ENCODE measurements at regions not wholly inside any gene's neighbourhood (a gene's known extent, or its start where the extent isn't known, plus 50 kb on each side); places are given as distances from the start of the nearest gene placed in this dataset.
"Not testable (repeated sequence)": the region's sequence is repeated elsewhere in the genome, so short reads cannot be mapped to it uniquely, and the experiment has no call there.

DNA sequence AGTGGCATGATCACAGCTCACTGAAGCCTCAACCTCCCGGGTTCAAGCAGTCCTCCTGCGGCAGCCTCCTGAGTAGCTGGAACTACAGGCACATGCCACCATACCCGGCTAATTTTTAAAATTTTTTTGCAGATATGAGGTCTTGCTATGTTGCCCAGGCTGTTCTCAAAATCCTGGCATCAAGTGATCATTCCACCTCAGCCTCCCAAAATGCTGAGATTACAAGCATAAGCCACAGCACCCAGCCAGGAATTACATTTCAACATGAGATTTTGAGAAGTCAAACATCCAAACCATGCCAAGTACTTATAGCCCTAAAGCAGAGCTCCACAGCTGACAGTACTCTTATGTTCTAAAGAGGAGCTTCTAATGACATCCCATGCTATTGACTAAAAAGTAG is 200.1 kb downstream of the FCRL5 start:
- no peak for DNase-seq (ENCODE audit: low read depth, low spot score)
- H3K9ac ChIP-seq (ENCODE audit: insufficient read length, low read depth) = no peak overlapping the region

DNA sequence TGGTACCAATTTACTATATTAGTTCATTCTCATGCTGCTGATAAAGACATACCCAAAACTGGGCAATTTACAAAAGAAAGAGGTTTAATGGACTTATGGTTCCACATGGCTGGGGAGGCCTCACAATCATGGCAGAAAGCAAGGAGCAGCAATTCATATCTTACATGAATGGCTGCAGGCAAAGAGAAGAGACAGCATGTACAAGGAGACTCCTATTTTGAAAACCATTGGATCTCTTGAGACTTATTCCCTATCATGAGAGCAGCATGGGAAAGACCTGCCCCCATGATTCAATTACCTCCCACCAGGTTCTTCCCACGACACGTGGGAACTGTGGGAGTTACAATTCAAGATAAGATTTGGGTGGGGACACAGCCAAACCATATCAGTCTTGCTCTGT is 200.5 kb downstream of the FCRL5 start:
- peaks cover 22% of the 10 kb centered on the region for H3K27me3 ChIP-seq (ENCODE audit: insufficient read depth, insufficient read length)
- not testable (repeated sequence) for H3K4me1 ChIP-seq (ENCODE audit: insufficient read depth, insufficient read length); H3K4me3 ChIP-seq (ENCODE audit: insufficient read length, low read depth); DNase-seq (ENCODE audit: low read depth, low spot score); H3K9ac ChIP-seq (ENCODE audit: insufficient read length, low read depth); H3K36me3 ChIP-seq (ENCODE audit: insufficient read depth, insufficient read length, low read length)
- H3K9me3 ChIP-seq (ENCODE audit: insufficient read depth, low read length) = peaks cover 12% of the 10 kb centered on the region; the same call in 1 of the 2 replicates

More for the DNA sequence above, 200.1 kb downstream of the FCRL5 start:
- TF ChIP-seq SUZ12 (IDR thresholded peaks at IDR 0.05; ENCODE audit: extremely low read depth, insufficient read depth, insufficient read length) = no peak
- no peak for TF ChIP-seq YY1 (IDR thresholded peaks at IDR 0.05; ENCODE audit: insufficient read depth, insufficient read length)
- TF ChIP-seq ZNF274 (IDR thresholded peaks at IDR 0.05; ENCODE audit: low read depth, low read length) = no peak
- no peaks in the 10 kb centered on the region for H3K36me3 ChIP-seq (ENCODE audit: insufficient read depth, insufficient read length, low read length)
- H3K9me3 ChIP-seq (ENCODE audit: insufficient read depth, low read length) = peaks cover 12% of the 10 kb centered on the region; the same call in 1 of the 2 replicates
- H3K4me1 ChIP-seq (ENCODE audit: insufficient read depth, insufficient read length) = no peaks in the 10 kb centered on the region
- no peak overlapping the region for H3K4me3 ChIP-seq (ENCODE audit: insufficient read length, low read depth)
- peaks cover 22% of the 10 kb centered on the region for H3K27me3 ChIP-seq (ENCODE audit: insufficient read depth, insufficient read length)

DNA sequence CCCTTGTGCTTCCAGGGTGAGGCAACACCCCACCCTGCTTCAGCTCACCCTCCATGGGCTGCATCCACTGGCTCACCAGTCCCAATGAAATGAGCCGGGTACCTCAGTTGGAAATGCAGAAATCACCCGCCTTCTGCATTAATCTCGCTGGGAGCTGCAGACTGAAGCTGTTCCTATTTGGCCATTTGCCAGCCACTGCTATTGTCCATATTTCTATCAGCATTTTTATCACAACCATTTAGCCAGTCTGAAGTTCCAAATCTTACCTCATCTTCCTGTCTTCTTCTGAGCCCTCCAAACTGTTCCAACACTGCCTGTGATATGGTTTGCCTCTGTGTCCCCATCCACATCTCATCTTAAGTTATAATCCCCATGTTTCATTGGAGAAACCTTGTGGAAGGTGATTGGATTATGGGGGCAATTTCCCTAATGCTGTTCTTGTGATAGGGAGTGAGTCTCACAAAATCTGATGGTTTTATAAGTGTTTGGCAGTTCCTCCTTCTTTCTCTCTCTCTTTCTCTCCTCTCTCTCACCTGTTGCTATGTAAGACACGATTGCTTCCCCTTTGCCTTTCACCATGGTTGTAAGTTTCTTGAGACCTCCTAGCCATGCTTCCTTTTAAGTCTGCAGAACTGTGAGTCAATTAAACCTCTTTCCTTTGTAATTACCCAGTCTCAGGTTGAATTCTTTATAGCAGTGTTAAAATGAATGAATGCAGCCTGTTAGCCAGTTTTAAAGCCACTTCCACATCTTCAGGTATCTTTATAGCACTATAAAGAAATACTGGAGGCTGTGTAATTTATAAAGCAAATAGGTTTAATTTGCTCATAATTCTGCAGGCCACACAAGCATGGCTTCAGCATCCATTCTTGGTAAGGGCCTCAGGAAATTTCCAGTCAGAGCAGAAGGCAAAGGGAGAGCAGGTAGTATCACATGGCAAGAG is 203.5 kb downstream of the FCRL5 start:
- peaks cover 12% of the 10 kb centered on the region; the same call in 1 of the 2 replicates for H3K9me3 ChIP-seq (ENCODE audit: insufficient read depth, low read length)
- no peaks in the 10 kb centered on the region for H3K36me3 ChIP-seq (ENCODE audit: insufficient read depth, insufficient read length, low read length)
- H3K4me3 ChIP-seq (ENCODE audit: insufficient read length, low read depth) = no peak overlapping the region
- no peak for DNase-seq (ENCODE audit: low read depth, low spot score)
- H3K27me3 ChIP-seq (ENCODE audit: insufficient read depth, insufficient read length) = peaks cover 19% of the 10 kb centered on the region
- H3K4me1 ChIP-seq (ENCODE audit: insufficient read depth, insufficient read length) = no peaks in the 10 kb centered on the region
- H3K9ac ChIP-seq (ENCODE audit: insufficient read length, low read depth) = no peak overlapping the region
- TF ChIP-seq YY1 (IDR thresholded peaks at IDR 0.05; ENCODE audit: insufficient read depth, insufficient read length) (no peak), SUZ12 (IDR thresholded peaks at IDR 0.05; ENCODE audit: extremely low read depth, insufficient read depth, insufficient read length) (no peak), ZNF274 (IDR thresholded peaks at IDR 0.05; ENCODE audit: low read depth, low read length) (no peak)

DNA sequence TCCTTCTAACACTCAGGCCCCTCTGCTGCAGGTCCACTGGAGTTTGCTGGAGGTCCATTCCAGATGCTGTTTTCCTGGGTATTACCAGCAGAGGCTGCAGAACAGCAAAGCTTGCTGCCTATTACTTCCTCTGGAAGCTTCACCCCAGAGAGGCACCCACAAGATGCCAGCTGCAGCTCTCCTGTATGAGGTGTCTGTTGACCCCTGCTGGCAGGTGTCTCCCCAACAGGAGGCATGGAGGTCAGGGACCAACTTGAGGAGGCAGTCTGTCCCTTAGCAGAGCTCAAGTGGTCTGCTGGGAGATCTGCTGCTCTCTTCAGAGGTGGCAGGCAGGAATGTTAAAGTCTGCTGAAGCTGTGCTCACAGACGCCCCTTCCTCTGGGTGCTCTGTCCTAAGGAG is 204.8 kb downstream of the FCRL5 start:
- Histone ChIP-seq H3K27me3 (ENCODE audit: insufficient read depth, insufficient read length) (peaks cover 15% of the 10 kb centered on the region), H3K9me3 (ENCODE audit: insufficient read depth, low read length) (peaks cover 12% of the 10 kb centered on the region; the same call in 1 of the 2 replicates), H3K9ac (ENCODE audit: insufficient read length, low read depth) (no peak overlapping the region), H3K4me1 (ENCODE audit: insufficient read depth, insufficient read length) (no peaks in the 10 kb centered on the region), H3K36me3 (ENCODE audit: insufficient read depth, insufficient read length, low read length) (no peaks in the 10 kb centered on the region), H3K4me3 (ENCODE audit: insufficient read length, low read depth) (no peak overlapping the region)
- no peak for DNase-seq (ENCODE audit: low read depth, low spot score)
- TF ChIP-seq SUZ12 (IDR thresholded peaks at IDR 0.05; ENCODE audit: extremely low read depth, insufficient read depth, insufficient read length) (no peak), YY1 (IDR thresholded peaks at IDR 0.05; ENCODE audit: insufficient read depth, insufficient read length) (no peak), ZNF274 (IDR thresholded peaks at IDR 0.05; ENCODE audit: low read depth, low read length) (no peak)

DNA sequence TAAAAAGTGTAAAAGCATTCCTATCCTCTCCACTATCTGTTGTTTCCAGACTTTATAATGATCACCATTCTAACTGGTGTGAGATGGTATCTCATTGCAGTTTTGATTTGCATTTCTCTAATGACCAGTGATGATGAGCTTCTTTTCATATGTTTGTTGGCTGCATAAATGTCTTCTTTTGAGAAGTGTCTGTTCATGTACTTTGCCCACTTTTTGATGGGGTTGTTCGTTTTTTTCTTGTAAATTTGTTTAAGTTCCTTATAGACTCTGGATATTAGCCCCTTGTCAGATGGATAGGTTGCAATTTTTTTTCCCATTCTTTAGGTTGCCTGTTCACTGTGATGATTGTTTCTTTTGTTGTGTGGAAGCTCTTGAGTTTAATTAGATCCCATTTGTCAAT is 199.6 kb upstream of the ETV3 start:
- not testable (repeated sequence) for H3K27me3 ChIP-seq (ENCODE audit: insufficient read depth, insufficient read length); DNase-seq (ENCODE audit: low read depth, low spot score); H3K4me1 ChIP-seq (ENCODE audit: insufficient read depth, insufficient read length); H3K9me3 ChIP-seq (ENCODE audit: insufficient read depth, low read length); H3K9ac ChIP-seq (ENCODE audit: insufficient read length, low read depth); H3K4me3 ChIP-seq (ENCODE audit: insufficient read length, low read depth); H3K36me3 ChIP-seq (ENCODE audit: insufficient read depth, insufficient read length, low read length)

DNA sequence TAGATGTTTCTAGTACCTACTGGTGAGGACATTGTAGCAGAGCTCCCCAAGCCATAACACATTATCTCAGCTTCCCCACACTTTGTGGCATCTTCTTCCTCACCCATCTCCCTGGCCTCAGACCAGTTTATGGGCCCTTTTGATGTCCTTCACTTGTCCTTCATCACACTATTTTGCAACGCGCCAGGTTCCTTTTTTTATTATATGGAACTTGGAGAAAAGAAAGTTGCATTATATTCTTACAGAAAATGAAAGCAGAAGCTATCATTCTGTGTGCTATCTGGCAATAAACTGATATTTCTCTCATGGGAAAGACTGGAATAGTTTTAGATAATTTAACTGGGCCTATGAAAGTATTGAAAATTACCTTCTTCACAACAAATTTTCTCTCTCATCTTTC is 196.9 kb upstream of the ETV3 start:
- no peak for DNase-seq (ENCODE audit: low read depth, low spot score)
- H3K36me3 ChIP-seq (ENCODE audit: insufficient read depth, insufficient read length, low read length) = no peaks in the 10 kb centered on the region

DNA sequence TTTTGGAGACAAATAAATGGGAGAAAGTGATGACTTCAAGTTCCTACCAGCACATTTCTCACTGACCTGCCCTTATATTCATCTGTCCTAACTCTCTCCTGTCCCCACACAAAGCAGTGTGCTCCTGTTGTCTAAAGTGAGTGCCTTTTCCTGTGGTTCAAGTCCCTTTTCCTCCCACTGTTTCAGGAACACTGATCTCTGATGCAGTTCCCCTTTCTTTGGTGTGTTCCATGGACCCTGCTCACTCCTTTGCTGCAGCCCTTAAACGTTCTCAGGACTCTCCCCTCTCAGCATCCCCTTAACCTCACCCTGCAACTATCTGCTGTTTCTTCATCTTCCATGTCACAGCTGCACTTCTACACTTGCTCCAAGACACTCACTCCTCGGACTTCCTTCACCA is 195.8 kb upstream of the ETV3 start:
- Histone ChIP-seq H3K27me3 (ENCODE audit: insufficient read depth, insufficient read length) (no peaks in the 10 kb centered on the region), H3K9me3 (ENCODE audit: insufficient read depth, low read length) (peaks cover 19% of the 10 kb centered on the region), H3K4me1 (ENCODE audit: insufficient read depth, insufficient read length) (no peaks in the 10 kb centered on the region), H3K36me3 (ENCODE audit: insufficient read depth, insufficient read length, low read length) (no peaks in the 10 kb centered on the region), H3K4me3 (ENCODE audit: insufficient read length, low read depth) (no peak overlapping the region), H3K9ac (ENCODE audit: insufficient read length, low read depth) (no peak overlapping the region)
- no peak for DNase-seq (ENCODE audit: low read depth, low spot score)
- TF ChIP-seq ZNF274 (IDR thresholded peaks at IDR 0.05; ENCODE audit: low read depth, low read length) (no peak), YY1 (IDR thresholded peaks at IDR 0.05; ENCODE audit: insufficient read depth, insufficient read length) (no peak), SUZ12 (IDR thresholded peaks at IDR 0.05; ENCODE audit: extremely low read depth, insufficient read depth, insufficient read length) (no peak)

More for the DNA sequence above, 196.9 kb upstream of the ETV3 start:
- Histone ChIP-seq H3K9me3 (ENCODE audit: insufficient read depth, low read length) (peaks cover 9% of the 10 kb centered on the region), H3K9ac (ENCODE audit: insufficient read length, low read depth) (no peak overlapping the region), H3K27me3 (ENCODE audit: insufficient read depth, insufficient read length) (no peaks in the 10 kb centered on the region), H3K4me1 (ENCODE audit: insufficient read depth, insufficient read length) (no peaks in the 10 kb centered on the region), H3K4me3 (ENCODE audit: insufficient read length, low read depth) (no peak overlapping the region)
- no peak for TF ChIP-seq ZNF274 (IDR thresholded peaks at IDR 0.05; ENCODE audit: low read depth, low read length)
- no peak for TF ChIP-seq SUZ12 (IDR thresholded peaks at IDR 0.05; ENCODE audit: extremely low read depth, insufficient read depth, insufficient read length)
- TF ChIP-seq YY1 (IDR thresholded peaks at IDR 0.05; ENCODE audit: insufficient read depth, insufficient read length) = no peak

DNA sequence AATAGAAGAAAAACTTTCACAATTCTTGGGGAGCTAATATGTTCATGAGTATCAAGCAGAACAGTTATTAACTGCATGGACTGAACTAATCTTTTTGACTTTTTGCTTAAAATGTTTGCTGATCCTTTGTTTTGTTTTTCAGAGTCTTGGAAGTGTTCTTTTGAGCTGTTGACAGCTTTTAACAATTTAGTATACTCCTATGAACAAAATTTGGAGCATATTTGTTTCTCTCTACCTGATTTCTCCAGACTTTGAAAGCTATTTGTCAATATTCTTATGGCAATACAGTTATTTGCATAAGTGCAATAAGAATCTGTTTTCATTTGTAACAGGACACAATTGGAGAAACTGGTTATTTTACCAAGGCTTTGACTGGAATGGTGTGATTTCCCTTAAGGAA is 192.0 kb upstream of the ETV3 start:
- not testable (repeated sequence) for DNase-seq (ENCODE audit: low read depth, low spot score); H3K27me3 ChIP-seq (ENCODE audit: insufficient read depth, insufficient read length); H3K36me3 ChIP-seq (ENCODE audit: insufficient read depth, insufficient read length, low read length); H3K4me1 ChIP-seq (ENCODE audit: insufficient read depth, insufficient read length); H3K9ac ChIP-seq (ENCODE audit: insufficient read length, low read depth); H3K4me3 ChIP-seq (ENCODE audit: insufficient read length, low read depth)
- H3K9me3 ChIP-seq (ENCODE audit: insufficient read depth, low read length) = peaks cover 22% of the 10 kb centered on the region

DNA sequence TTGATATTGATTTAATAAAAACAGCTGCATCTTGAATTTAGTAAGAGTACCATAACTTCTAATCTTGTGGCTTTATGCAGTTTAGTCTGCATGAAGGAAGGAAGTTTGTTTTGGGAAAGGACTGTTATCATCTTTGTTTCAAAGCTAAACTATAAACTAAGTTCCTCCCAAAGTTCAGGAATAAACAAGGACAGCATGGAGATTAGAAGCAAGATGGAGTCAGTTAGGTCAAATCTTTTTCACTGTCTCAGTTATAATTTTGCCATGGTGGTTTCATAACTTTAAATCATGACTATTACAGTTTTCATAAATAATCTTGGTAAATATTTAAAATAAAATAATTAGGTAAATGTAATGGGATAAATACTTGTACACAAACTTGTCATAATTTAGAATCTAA is 189.9 kb upstream of the ETV3 start:
- not testable (repeated sequence) for H3K27me3 ChIP-seq (ENCODE audit: insufficient read depth, insufficient read length)

More for the DNA sequence above, 189.9 kb upstream of the ETV3 start:
- H3K9me3 ChIP-seq (ENCODE audit: insufficient read depth, low read length) = peaks cover 22% of the 10 kb centered on the region
- not testable (repeated sequence) for DNase-seq (ENCODE audit: low read depth, low spot score); H3K9ac ChIP-seq (ENCODE audit: insufficient read length, low read depth); H3K4me1 ChIP-seq (ENCODE audit: insufficient read depth, insufficient read length); H3K4me3 ChIP-seq (ENCODE audit: insufficient read length, low read depth); H3K36me3 ChIP-seq (ENCODE audit: insufficient read depth, insufficient read length, low read length)
